Liver (tissue), 7 donors: ENCODE measurements at regions not wholly inside any gene's neighbourhood (a gene's known extent, or its start where the extent isn't known, plus 50 kb on each side); places are given as distances from the start of the nearest gene placed in this dataset.

Experiments used
- DNase-seq: peaks from one replicate; pipeline ENCODE4 v3.0.0-alpha.2; 2017; ENCODE audit warnings: low spot score
- H3K27ac ChIP-seq, 2 donors: one replicate each; pipeline ENCODE4 v1.7.0; 2013; ENCODE audit warnings: inconsistent platforms in 2 of 2, low read length in 2 of 2, control low read depth in 1 of 2, low read depth in 1 of 2, mild to moderate bottlenecking in 1 of 2
- H3K27me3 ChIP-seq, 4 donors: one replicate each; pipeline versions ENCODE4 v1.6.1 to v1.7.0; 2013; ENCODE audit warnings: low read length in 3 of 4, inconsistent platforms in 1 of 4, mild to moderate bottlenecking in 1 of 4, moderate library complexity in 1 of 4; ENCODE audit not compliant: control insufficient read depth in 4 of 4, insufficient read depth in 4 of 4
- H3K36me3 ChIP-seq, 4 donors: one replicate each; pipeline versions ENCODE4 v1.6.1 to v1.7.0; 2013; ENCODE audit warnings: low read length in 3 of 4, mild to moderate bottlenecking in 3 of 4, low read depth in 1 of 4, moderate library complexity in 1 of 4; ENCODE audit not compliant: control insufficient read depth in 4 of 4, insufficient read depth in 3 of 4
- H3K4me1 ChIP-seq, 4 donors: one replicate each; pipeline versions ENCODE4 v1.6.1 to v1.7.0; 2013; ENCODE audit warnings: low read length in 3 of 4, mild to moderate bottlenecking in 3 of 4, moderate library complexity in 1 of 4; ENCODE audit not compliant: control insufficient read depth in 4 of 4, insufficient read depth in 4 of 4
- H3K4me3 ChIP-seq, 3 donors: one replicate each; pipeline versions ENCODE4 v1.6.1 to v1.7.0; 2013; ENCODE audit warnings: low read length in 3 of 3, control low read depth in 1 of 3, low read depth in 1 of 3, mild to moderate bottlenecking in 1 of 3
- H3K9ac ChIP-seq, 2 donors: one replicate each; pipeline ENCODE4 v1.7.0; 2013; ENCODE audit warnings: low read length in 2 of 2, mild to moderate bottlenecking in 2 of 2, moderate library complexity in 2 of 2, control low read depth in 1 of 2, low read depth in 1 of 2
- H3K9me3 ChIP-seq, 4 donors: one replicate each; pipeline versions ENCODE4 v1.6.1 to v1.7.0; 2013; ENCODE audit warnings: low read length in 3 of 4; ENCODE audit not compliant: control insufficient read depth in 4 of 4
- ATF3 ChIP-seq: IDR thresholded peaks from 2 replicates; pipeline ENCODE4 v1.6.1; 2016; ENCODE audit warnings: antibody characterized with exemption
- EGR1 ChIP-seq, 2 donors: IDR thresholded peaks; 2 replicates each; pipeline ENCODE4 v1.6.1; 2016 to 2018; ENCODE audit warnings: antibody characterized with exemption in 2 of 2, low read depth in 2 of 2
- FOXA1 ChIP-seq: IDR thresholded peaks from 2 replicates; pipeline ENCODE4 v1.6.1; 2016; ENCODE audit warnings: antibody characterized with exemption
- FOXA2 ChIP-seq: IDR thresholded peaks from 2 replicates; pipeline ENCODE4 v1.6.1; 2016; ENCODE audit warnings: antibody characterized with exemption
- GABPA ChIP-seq, 2 donors: IDR thresholded peaks in 1 of 2; conservative IDR thresholded peaks in 1 of 2; 2 replicates each; pipeline ENCODE4 v1.6.1; 2016; ENCODE audit warnings: antibody characterized with exemption in 2 of 2, mild to moderate bottlenecking in 1 of 2, moderate library complexity in 1 of 2
- HNF4A ChIP-seq, 2 donors: conservative IDR thresholded peaks; 2 replicates each; pipeline ENCODE4 v1.6.1; 2016; ENCODE audit warnings: antibody characterized with exemption in 2 of 2, mild to moderate bottlenecking in 2 of 2
- HNF4G ChIP-seq: IDR thresholded peaks from 2 replicates; pipeline ENCODE4 v1.6.1; 2016; ENCODE audit warnings: antibody characterized with exemption
- JUND ChIP-seq, 2 donors: IDR thresholded peaks; 2 replicates each; pipeline ENCODE4 v1.6.1; 2016; ENCODE audit warnings: antibody characterized with exemption in 2 of 2
- NR2F2 ChIP-seq: IDR thresholded peaks from 2 replicates; pipeline ENCODE4 v1.6.1; 2016; ENCODE audit warnings: antibody characterized with exemption
- REST ChIP-seq: IDR thresholded peaks from 2 replicates; pipeline ENCODE4 v1.6.1; 2016; ENCODE audit warnings: antibody characterized with exemption, mild to moderate bottlenecking
- RXRA ChIP-seq, 2 donors: IDR thresholded peaks; 2 replicates each; pipeline ENCODE4 v1.6.1; 2017 to 2018; ENCODE audit warnings: antibody characterized with exemption in 2 of 2, mild to moderate bottlenecking in 1 of 2
- SP1 ChIP-seq: IDR thresholded peaks from 2 replicates; pipeline ENCODE4 v1.6.1; 2018; ENCODE audit warnings: antibody characterized with exemption, mild to moderate bottlenecking
- TAF1 ChIP-seq: conservative IDR thresholded peaks from 2 replicates; pipeline ENCODE4 v1.6.1; 2016; ENCODE audit warnings: antibody characterized with exemption, mild to moderate bottlenecking
- YY1 ChIP-seq: IDR thresholded peaks from 2 replicates; pipeline ENCODE4 v1.6.1; 2016; ENCODE audit warnings: antibody characterized with exemption, mild to moderate bottlenecking
- WGBS: extraction: QIAGEN DNeasy Blood & Tissue Kit; methylation state at CpG from one replicate; pipeline ENCODE4 v1.1.7; 2013; 5-methylcytosine and 5-hydroxymethylcytosine counted together
- TF ChIP-seq, protein P1 (sequence below): IDR thresholded peaks from 2 replicates; pipeline ENCODE4 v1.6.1; 2016; ENCODE audit warnings: antibody characterized with exemption
- donor health status: healthy.
- donor health status: healthy.
- donor health status: healthy.
- donor health status: healthy.

GRCh38 chr4:30856795-30857564 is 136.8 kb downstream of the PCDH7 start:
- no peaks in the 10 kb centered on the region for H3K9me3 ChIP-seq
- H3K9ac ChIP-seq: no peak overlapping the region
- WGBS: 63% methylated on average over 6 of the region's 6 CpGs
- no peaks in the 10 kb centered on the region for H3K27me3 ChIP-seq
- H3K4me1 ChIP-seq: no peaks in the 10 kb centered on the region
- no peak for DNase-seq
- H3K36me3 ChIP-seq: no peaks in the 10 kb centered on the region
- TF ChIP-seq FOXA1 (no peak), GABPA (IDR thresholded peaks at IDR 0.05 in 1 of 2, conservative IDR thresholded peaks at IDR 0.05 in 1 of 2) (no peak), HNF4A (conservative IDR thresholded peaks at IDR 0.05) (no peak), JUND (IDR thresholded peaks at IDR 0.05) (no peak), RXRA (IDR thresholded peaks at IDR 0.05) (no peak), EGR1 (IDR thresholded peaks at IDR 0.05; ENCODE audit: low read depth in 2 of 2) (no peak), TAF1 (no peak), ATF3 (no peak), YY1 (no peak), SP1 (no peak)
- TF ChIP-seq, protein P1, sequence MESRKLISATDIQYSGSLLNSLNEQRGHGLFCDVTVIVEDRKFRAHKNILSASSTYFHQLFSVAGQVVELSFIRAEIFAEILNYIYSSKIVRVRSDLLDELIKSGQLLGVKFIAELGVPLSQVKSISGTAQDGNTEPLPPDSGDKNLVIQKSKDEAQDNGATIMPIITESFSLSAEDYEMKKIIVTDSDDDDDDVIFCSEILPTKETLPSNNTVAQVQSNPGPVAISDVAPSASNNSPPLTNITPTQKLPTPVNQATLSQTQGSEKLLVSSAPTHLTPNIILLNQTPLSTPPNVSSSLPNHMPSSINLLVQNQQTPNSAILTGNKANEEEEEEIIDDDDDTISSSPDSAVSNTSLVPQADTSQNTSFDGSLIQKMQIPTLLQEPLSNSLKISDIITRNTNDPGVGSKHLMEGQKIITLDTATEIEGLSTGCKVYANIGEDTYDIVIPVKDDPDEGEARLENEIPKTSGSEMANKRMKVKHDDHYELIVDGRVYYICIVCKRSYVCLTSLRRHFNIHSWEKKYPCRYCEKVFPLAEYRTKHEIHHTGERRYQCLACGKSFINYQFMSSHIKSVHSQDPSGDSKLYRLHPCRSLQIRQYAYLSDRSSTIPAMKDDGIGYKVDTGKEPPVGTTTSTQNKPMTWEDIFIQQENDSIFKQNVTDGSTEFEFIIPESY: no peak
- H3K27ac ChIP-seq: no peak overlapping the region
- no peak overlapping the region for H3K4me3 ChIP-seq

- no peak overlapping the region for H3K9ac ChIP-seq
- 73% methylated on average over 3 of the region's 3 CpGs for WGBS
- no peak overlapping the region for H3K4me3 ChIP-seq
- peaks cover 0 to 7% (median 0%) of the 10 kb centered on the region in 4 donors for H3K27me3 ChIP-seq
- no peaks in the 10 kb centered on the region for H3K36me3 ChIP-seq
- no peak overlapping the region for H3K27ac ChIP-seq
- DNase-seq: no peak
- no peaks in the 10 kb centered on the region for H3K9me3 ChIP-seq
- no peaks in the 10 kb centered on the region for H3K4me1 ChIP-seq
- TF ChIP-seq, protein P1: no peak
- no peak for TF ChIP-seq RXRA (IDR thresholded peaks at IDR 0.05)
- no peak for TF ChIP-seq JUND (IDR thresholded peaks at IDR 0.05)
- no peak for TF ChIP-seq FOXA2
Measured at GRCh38 chr4:30860978-30861377, 140.8 kb downstream of the PCDH7 start.

DNA sequence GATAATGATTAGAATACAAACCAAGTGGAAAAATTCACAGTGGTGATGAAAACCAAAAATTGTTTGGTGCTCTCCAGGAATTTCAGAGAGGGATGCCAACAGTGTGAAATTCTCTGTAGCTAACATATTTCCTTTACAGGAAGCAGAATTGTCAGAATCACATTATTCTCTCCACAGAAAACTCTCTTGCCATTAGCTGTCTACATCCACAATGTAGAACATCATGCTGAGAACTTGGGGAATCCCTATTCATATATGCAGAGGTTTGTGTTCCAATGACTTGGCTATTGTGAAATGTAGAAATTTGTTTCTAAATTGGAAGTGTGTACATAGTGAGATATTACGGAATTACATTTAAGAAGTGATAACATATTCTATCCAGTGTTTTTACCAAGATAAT is 142.0 kb downstream of the PCDH7 start:
- no peak overlapping the region for H3K9ac ChIP-seq
- H3K9me3 ChIP-seq: no peaks in the 10 kb centered on the region
- peaks cover 0 to 7% (median 0%) of the 10 kb centered on the region in 4 donors for H3K27me3 ChIP-seq
- H3K4me3 ChIP-seq: no peak overlapping the region
- H3K4me1 ChIP-seq: no peaks in the 10 kb centered on the region
- no peak for DNase-seq
- H3K27ac ChIP-seq: no peak overlapping the region
- 73% methylated on average over 1 of the region's 1 CpG for WGBS
- H3K36me3 ChIP-seq: no peaks in the 10 kb centered on the region
- TF ChIP-seq, protein P1: no peak
- TF ChIP-seq EGR1 (IDR thresholded peaks at IDR 0.05; ENCODE audit: low read depth in 2 of 2): no peak
- TF ChIP-seq TAF1: no peak
- TF ChIP-seq GABPA (IDR thresholded peaks at IDR 0.05 in 1 of 2, conservative IDR thresholded peaks at IDR 0.05 in 1 of 2): no peak
- no peak for TF ChIP-seq SP1
- no peak for TF ChIP-seq NR2F2
- TF ChIP-seq HNF4G: no peak
- no peak for TF ChIP-seq FOXA1
- TF ChIP-seq REST: no peak
